DND-41 (cell line): ENCODE measurements at regions not wholly inside any gene's neighbourhood (a gene's known extent, or its start where the extent isn't known, plus 50 kb on each side); places are given as distances from the start of the nearest gene placed in this dataset.

ENCODE experiments used
- CTCF ChIP-seq: IDR thresholded peaks from 2 replicates; pipeline ENCODE4 v1.5.1; 2012; ENCODE audit warnings: borderline replicate concordance, low read length, moderate library complexity, mild to moderate bottlenecking; ENCODE audit not compliant: poor library complexity, severe bottlenecking; ENCODE audit errors: extremely low read depth
- EZH2 ChIP-seq: IDR thresholded peaks from 3 replicates; pipeline ENCODE4 v1.6.1; 2012; ENCODE audit warnings: borderline replicate concordance, low read depth, mild to moderate bottlenecking, moderate library complexity, low read length, inconsistent platforms; ENCODE audit not compliant: severe bottlenecking

GRCh38 chr4:108488865-108489264 lies 131.5 kb upstream of the RPL34 start:
- no peak for TF ChIP-seq CTCF
- TF ChIP-seq EZH2, result no peak
